ENCODE measurements at regions not wholly inside any gene's neighbourhood (a gene's known extent, or its start where the extent isn't known, plus 50 kb on each side); places are given as distances from the start of the nearest gene placed in this dataset.

DNA sequence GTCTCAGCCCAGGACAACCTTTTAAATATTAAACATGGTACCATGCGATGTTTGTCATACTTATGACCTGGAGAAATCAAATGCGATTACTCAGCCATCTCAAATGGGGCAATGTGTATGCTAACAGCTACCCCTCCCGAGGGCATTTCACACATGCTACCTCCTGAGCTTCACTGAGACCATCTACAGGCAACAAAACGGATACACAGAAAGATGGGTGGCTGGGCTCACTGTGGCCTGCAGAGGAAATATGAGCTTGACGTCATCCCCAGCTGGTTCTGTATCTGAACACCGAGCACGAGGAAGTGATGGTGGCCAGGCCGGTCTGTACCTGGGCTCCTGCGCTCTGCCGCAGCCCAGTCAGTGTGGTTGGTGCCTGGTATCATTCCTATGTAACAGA lies 374.3 kb downstream of the RPS24 start:
- TF ChIP-seq, protein P1, sequence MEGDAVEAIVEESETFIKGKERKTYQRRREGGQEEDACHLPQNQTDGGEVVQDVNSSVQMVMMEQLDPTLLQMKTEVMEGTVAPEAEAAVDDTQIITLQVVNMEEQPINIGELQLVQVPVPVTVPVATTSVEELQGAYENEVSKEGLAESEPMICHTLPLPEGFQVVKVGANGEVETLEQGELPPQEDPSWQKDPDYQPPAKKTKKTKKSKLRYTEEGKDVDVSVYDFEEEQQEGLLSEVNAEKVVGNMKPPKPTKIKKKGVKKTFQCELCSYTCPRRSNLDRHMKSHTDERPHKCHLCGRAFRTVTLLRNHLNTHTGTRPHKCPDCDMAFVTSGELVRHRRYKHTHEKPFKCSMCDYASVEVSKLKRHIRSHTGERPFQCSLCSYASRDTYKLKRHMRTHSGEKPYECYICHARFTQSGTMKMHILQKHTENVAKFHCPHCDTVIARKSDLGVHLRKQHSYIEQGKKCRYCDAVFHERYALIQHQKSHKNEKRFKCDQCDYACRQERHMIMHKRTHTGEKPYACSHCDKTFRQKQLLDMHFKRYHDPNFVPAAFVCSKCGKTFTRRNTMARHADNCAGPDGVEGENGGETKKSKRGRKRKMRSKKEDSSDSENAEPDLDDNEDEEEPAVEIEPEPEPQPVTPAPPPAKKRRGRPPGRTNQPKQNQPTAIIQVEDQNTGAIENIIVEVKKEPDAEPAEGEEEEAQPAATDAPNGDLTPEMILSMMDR (IDR thresholded peaks at IDR 0.05): no peak
- TF ChIP-seq POLR2A (IDR thresholded peaks at IDR 0.05): no peak

Data from thyroid gland (tissue), 4 donors.